BE2C (cell line): ENCODE measurements at regions not wholly inside any gene's neighbourhood (a gene's known extent, or its start where the extent isn't known, plus 50 kb on each side); places are given as distances from the start of the nearest gene placed in this dataset.

Source experiments
- DNase-seq: peaks from one replicate; pipeline ENCODE4 v3.0.0-alpha.2; 2020
- H3K27me3 ChIP-seq: fragments of 250-450 bp; sonication (Bioruptor Pico); 2 replicates; pipeline ENCODE4 v1.5.1; 2020; ENCODE audit warnings: mild to moderate bottlenecking
- H3K36me3 ChIP-seq: fragments of 250-450 bp; sonication (Bioruptor Pico); 2 replicates; pipeline ENCODE4 v1.5.1; 2020; ENCODE audit warnings: mild to moderate bottlenecking
- H3K4me1 ChIP-seq: fragments of 250-450 bp; sonication (Bioruptor Pico); 2 replicates; pipeline ENCODE4 v1.5.1; 2020
- H3K4me3 ChIP-seq: 2 replicates; pipeline ENCODE4 v1.5.1; 2011; ENCODE audit warnings: low read depth, low read length
- H3K9me3 ChIP-seq: fragments of 250-450 bp; sonication (Bioruptor Pico); 2 replicates; pipeline ENCODE4 v1.5.1; 2020
- TF ChIP-seq, protein P1 (sequence below): IDR thresholded peaks from 2 replicates; pipeline ENCODE4 v1.5.1; 2012; ENCODE audit warnings: mild to moderate bottlenecking, low read depth, low read length

- TF ChIP-seq, protein P1, sequence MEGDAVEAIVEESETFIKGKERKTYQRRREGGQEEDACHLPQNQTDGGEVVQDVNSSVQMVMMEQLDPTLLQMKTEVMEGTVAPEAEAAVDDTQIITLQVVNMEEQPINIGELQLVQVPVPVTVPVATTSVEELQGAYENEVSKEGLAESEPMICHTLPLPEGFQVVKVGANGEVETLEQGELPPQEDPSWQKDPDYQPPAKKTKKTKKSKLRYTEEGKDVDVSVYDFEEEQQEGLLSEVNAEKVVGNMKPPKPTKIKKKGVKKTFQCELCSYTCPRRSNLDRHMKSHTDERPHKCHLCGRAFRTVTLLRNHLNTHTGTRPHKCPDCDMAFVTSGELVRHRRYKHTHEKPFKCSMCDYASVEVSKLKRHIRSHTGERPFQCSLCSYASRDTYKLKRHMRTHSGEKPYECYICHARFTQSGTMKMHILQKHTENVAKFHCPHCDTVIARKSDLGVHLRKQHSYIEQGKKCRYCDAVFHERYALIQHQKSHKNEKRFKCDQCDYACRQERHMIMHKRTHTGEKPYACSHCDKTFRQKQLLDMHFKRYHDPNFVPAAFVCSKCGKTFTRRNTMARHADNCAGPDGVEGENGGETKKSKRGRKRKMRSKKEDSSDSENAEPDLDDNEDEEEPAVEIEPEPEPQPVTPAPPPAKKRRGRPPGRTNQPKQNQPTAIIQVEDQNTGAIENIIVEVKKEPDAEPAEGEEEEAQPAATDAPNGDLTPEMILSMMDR = no peak
- DNase-seq = no peak
- Histone ChIP-seq H3K9me3 (no peaks in the 10 kb centered on the region), H3K36me3 (no peaks in the 10 kb centered on the region), H3K4me3 (no peak overlapping the region), H3K27me3 (no peaks in the 10 kb centered on the region), H3K4me1 (no peaks in the 10 kb centered on the region)
Observed at GRCh38 chr5:2134543-2135292, 252.0 kb upstream of the IRX4 start.

GRCh38 chr5:2133936-2134335 lies 251.2 kb upstream of the IRX4 start:
- H3K27me3 ChIP-seq = no peaks in the 10 kb centered on the region
- no peaks in the 10 kb centered on the region for H3K9me3 ChIP-seq
- no peaks in the 10 kb centered on the region for H3K36me3 ChIP-seq
- no peak for DNase-seq
- no peaks in the 10 kb centered on the region for H3K4me1 ChIP-seq
- TF ChIP-seq, protein P1 = no peak
- no peak overlapping the region for H3K4me3 ChIP-seq

GRCh38 chr5:2133080-2133479 lies 250.4 kb upstream of the IRX4 start:
- no peak for DNase-seq
- no peaks in the 10 kb centered on the region for H3K27me3 ChIP-seq
- H3K9me3 ChIP-seq = no peaks in the 10 kb centered on the region
- no peaks in the 10 kb centered on the region for H3K4me1 ChIP-seq
- no peaks in the 10 kb centered on the region for H3K36me3 ChIP-seq
- no peak overlapping the region for H3K4me3 ChIP-seq
- TF ChIP-seq, protein P1 = no peak

DNA sequence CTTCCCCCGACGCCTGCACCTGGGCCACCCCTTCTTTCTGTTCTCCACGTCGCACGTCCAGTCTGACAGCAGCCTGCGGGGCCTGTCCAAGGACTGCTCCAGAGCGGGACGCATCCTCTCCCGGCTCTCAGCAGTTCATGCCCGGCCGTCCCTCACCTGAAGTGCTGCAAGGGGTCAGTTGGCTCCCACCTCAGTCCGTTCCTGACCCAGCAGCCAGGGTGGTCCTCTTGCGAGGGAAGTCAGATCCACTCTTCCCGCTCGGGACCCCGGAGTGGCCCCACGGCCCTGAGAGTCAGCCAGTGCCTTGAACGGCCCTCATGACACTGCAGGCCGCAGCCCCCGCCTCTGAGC lies 249.7 kb upstream of the IRX4 start:
- Histone ChIP-seq H3K9me3 (no peaks in the 10 kb centered on the region), H3K27me3 (no peaks in the 10 kb centered on the region), H3K36me3 (no peaks in the 10 kb centered on the region), H3K4me3 (no peak overlapping the region), H3K4me1 (no peaks in the 10 kb centered on the region)
- DNase-seq = no peak
- TF ChIP-seq, protein P1 = no peak

- H3K27me3 ChIP-seq = no peaks in the 10 kb centered on the region
- H3K4me1 ChIP-seq = no peaks in the 10 kb centered on the region
- no peaks in the 10 kb centered on the region for H3K9me3 ChIP-seq
- H3K4me3 ChIP-seq = no peak overlapping the region
- no peaks in the 10 kb centered on the region for H3K36me3 ChIP-seq
- TF ChIP-seq, protein P1 = no peak
- DNase-seq = no peak
Observed at GRCh38 chr5:2131826-2132496, 249.2 kb upstream of the IRX4 start.

DNA sequence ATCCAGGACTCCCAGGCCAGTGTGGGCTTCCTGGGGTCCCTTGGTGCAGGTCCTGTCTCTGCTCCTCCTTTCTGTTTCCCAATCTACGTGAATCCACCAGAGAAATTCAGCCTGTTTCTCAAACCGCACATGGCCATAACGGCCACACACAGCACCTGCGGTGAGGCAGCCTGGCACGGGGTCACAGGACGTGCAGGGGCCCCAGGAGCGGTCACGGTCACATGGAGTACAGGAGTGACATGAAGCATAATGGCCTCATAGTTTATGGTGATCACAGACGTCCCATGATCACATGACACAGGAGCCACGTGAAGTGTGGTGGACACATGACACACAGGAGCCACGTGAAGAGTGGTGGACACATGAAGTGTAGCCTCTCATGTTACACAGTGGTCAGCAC lies 248.5 kb upstream of the IRX4 start:
- DNase-seq = no peak

More for the DNA sequence above, 248.5 kb upstream of the IRX4 start:
- H3K27me3 ChIP-seq = no peaks in the 10 kb centered on the region
- H3K36me3 ChIP-seq = no peaks in the 10 kb centered on the region
- no peaks in the 10 kb centered on the region for H3K9me3 ChIP-seq
- TF ChIP-seq, protein P1 = no peak
- no peak overlapping the region for H3K4me3 ChIP-seq
- no peaks in the 10 kb centered on the region for H3K4me1 ChIP-seq
